GM12878 (cell line): ENCODE measurements at regions not wholly inside any gene's neighbourhood (a gene's known extent, or its start where the extent isn't known, plus 50 kb on each side); places are given as distances from the start of the nearest gene placed in this dataset.

Experiments used
- ATAC-seq: fragments of 200-7000 bp; cut with Tn5 transposase; 3 replicates; pipeline ENCODE4 v1.9.1; 2020; ENCODE audit warnings: mild to moderate bottlenecking, moderate library complexity
- BruUV-seq: library from RNA; stranded (reverse); fragments of 400-500 nt; replicated peaks from 2 replicates; lab custom pipeline; 2021; lab: Mats Ljungman, UMichigan
- CTCF ChIA-PET: fragments of 300-600 bp; sonication (Branson Sonifier 250); formaldehyde crosslinking; extraction: SDS; loops from one replicate; lab custom pipeline; 2021; ENCODE audit warnings: inconsistent platforms; lab: Yijun Ruan, JAX
- POLR2A ChIA-PET: fragments of 350-600 bp; formaldehyde crosslinking; extraction: SDS; loops from one replicate; lab custom pipeline; 2021; ENCODE audit warnings: inconsistent platforms; lab: Charles Lee
- RAD21 ChIA-PET: fragments of 300-600 bp; sonication (Branson Sonifier 250); formaldehyde crosslinking; loops from one replicate; lab custom pipeline; 2023; ENCODE audit warnings: antibody characterized with exemption; ENCODE audit not compliant: unreplicated experiment; lab: Charles Lee
- SMC1A ChIA-PET: fragments of 300-600 bp; sonication (Branson Sonifier 250); formaldehyde crosslinking; loops from one replicate; lab custom pipeline; 2023; ENCODE audit not compliant: unreplicated experiment, uncharacterized antibody; lab: Charles Lee
- DNase-seq: peaks from one replicate; pipeline ENCODE4 v3.0.0-alpha.2; 2011; ENCODE audit warnings: low read depth, low spot score
- FAIRE-seq: peaks from 3 replicates; lab custom pipeline; 2011; peaks lifted over from hg19 to GRCh38; lab: Jason Lieb, UNC
- H2AFZ ChIP-seq: 2 replicates; pipeline ENCODE4 v1.6.0; 2011; ENCODE audit warnings: low read depth, low read length, control low read depth; ENCODE audit not compliant: control insufficient read depth
- H3K27ac ChIP-seq: 2 replicates; pipeline ENCODE4 v1.5.1; 2011; ENCODE audit warnings: control low read depth; ENCODE audit not compliant: control insufficient read depth, insufficient read depth
- H3K27me3 ChIP-seq, 2 experiments: replicated peaks in 1 of 2; 2 replicates each; pipeline versions ENCODE4 v1.6.0 to v1.6.1; 2011; ENCODE audit warnings: low read length in 1 of 2; ENCODE audit not compliant: control insufficient read depth in 2 of 2, insufficient read depth in 2 of 2
- H3K36me3 ChIP-seq, 2 experiments: 2 replicates each; pipeline ENCODE4 v1.5.1; 2011; ENCODE audit warnings: low read length in 1 of 2; ENCODE audit not compliant: control insufficient read depth in 2 of 2, insufficient read depth in 2 of 2
- H3K4me1 ChIP-seq: 2 replicates; pipeline ENCODE4 v1.6.1; 2011; ENCODE audit warnings: mild to moderate bottlenecking, low read length, moderate library complexity, mixed read lengths; ENCODE audit not compliant: control insufficient read depth, insufficient read depth
- H3K4me2 ChIP-seq: 2 replicates; pipeline ENCODE4 v1.6.0; 2011; ENCODE audit warnings: control low read depth; ENCODE audit not compliant: control insufficient read depth, insufficient read depth
- H3K4me3 ChIP-seq: fragments of 200-600 bp; sonication (generic); 2 replicates; pipeline ENCODE4 v1.5.1; 2016
- H3K79me2 ChIP-seq: 2 replicates; pipeline ENCODE4 v1.6.0; 2011; ENCODE audit warnings: low read length; ENCODE audit not compliant: control insufficient read depth, insufficient read depth
- H3K9ac ChIP-seq: 2 replicates; pipeline ENCODE4 v1.8.0; 2011; ENCODE audit warnings: low read length, control low read depth, mixed read lengths; ENCODE audit not compliant: control insufficient read depth, insufficient read depth
- H3K9me3 ChIP-seq: replicated peaks from 3 replicates; pipeline ENCODE4 v1.5.1; 2011; ENCODE audit warnings: mild to moderate bottlenecking, low read length; ENCODE audit not compliant: control insufficient read depth, insufficient read depth
- H4K20me1 ChIP-seq: 2 replicates; pipeline ENCODE4 v1.6.0; 2011; ENCODE audit not compliant: control insufficient read depth, insufficient read depth
- ATF7 ChIP-seq: fragments of 450-650 bp; IDR thresholded peaks from 2 replicates; pipeline ENCODE4 v1.6.1; 2016; ENCODE audit warnings: low read depth, mild to moderate bottlenecking
- CTCF ChIP-seq, 3 experiments: IDR thresholded peaks in 2 of 3; conservative IDR thresholded peaks in 1 of 3; 2 replicates each; pipeline ENCODE4 v1.5.1; 2011; ENCODE audit warnings: low read depth in 3 of 3, low read length in 3 of 3, mild to moderate bottlenecking in 3 of 3, control low read depth in 2 of 3, moderate library complexity in 2 of 3, inconsistent platforms in 1 of 3, mixed read lengths in 1 of 3; ENCODE audit not compliant: control insufficient read depth in 2 of 3, insufficient read depth in 1 of 3; ENCODE audit errors: extremely low read depth in 1 of 3
- FOXK2 ChIP-seq: fragments of 450-650 bp; IDR thresholded peaks from 2 replicates; pipeline ENCODE4 v1.6.1; 2017; ENCODE audit warnings: mild to moderate bottlenecking, moderate library complexity
- GABPA ChIP-seq: IDR thresholded peaks from 2 replicates; pipeline ENCODE4 v1.6.1; 2014; ENCODE audit warnings: antibody characterized with exemption, low read depth, mild to moderate bottlenecking, inconsistent platforms
- HSF1 ChIP-seq: fragments of 150-350 bp; IDR thresholded peaks from 2 replicates; pipeline ENCODE4 v1.6.1; 2014; ENCODE audit warnings: mild to moderate bottlenecking, low read depth, low read length
- IKZF2 ChIP-seq, 2 experiments: fragments of 450-650 bp; IDR thresholded peaks; 2 replicates each; pipeline ENCODE4 v1.6.1; 2017; ENCODE audit warnings: mild to moderate bottlenecking in 2 of 2, moderate library complexity in 2 of 2
- MLLT1 ChIP-seq: fragments of 450-650 bp; IDR thresholded peaks from 2 replicates; pipeline ENCODE4 v1.6.1; 2016; ENCODE audit warnings: mild to moderate bottlenecking
- NR2C1 ChIP-seq: fragments of 450-650 bp; IDR thresholded peaks from 2 replicates; pipeline ENCODE4 v1.6.1; 2017; ENCODE audit warnings: antibody characterized with exemption, mild to moderate bottlenecking, moderate library complexity
- PKNOX1 ChIP-seq: fragments of 450-650 bp; IDR thresholded peaks from 2 replicates; pipeline ENCODE4 v1.6.1; 2016; ENCODE audit warnings: mild to moderate bottlenecking
- RB1 ChIP-seq: fragments of 450-650 bp; formaldehyde crosslinking; IDR thresholded peaks from 2 replicates; pipeline ENCODE4 v1.6.1; 2017; ENCODE audit warnings: mild to moderate bottlenecking, borderline replicate concordance
- SMC3 ChIP-seq: IDR thresholded peaks from 2 replicates; pipeline ENCODE4 v1.6.1; 2011; ENCODE audit warnings: low read length, improper control_type of control experiment, borderline replicate concordance
- SREBF1 ChIP-seq: IDR thresholded peaks from 2 replicates; pipeline ENCODE4 v1.6.1; 2012; ENCODE audit warnings: mild to moderate bottlenecking, low read length
- ZBTB4 ChIP-seq: fragments of 450-650 bp; formaldehyde crosslinking; IDR thresholded peaks from 2 replicates; pipeline ENCODE4 v1.4.0; 2022; ENCODE audit warnings: mild to moderate bottlenecking, moderate library complexity
- WGBS: methylation state at CpG from one replicate; pipeline ENCODE4 v1.1.6; 2016; ENCODE audit warnings: low lambda C conversion rate; ENCODE audit not compliant: insufficient replicate concordance, insufficient coverage; ENCODE audit errors: missing lambda C conversion rate; 5-methylcytosine and 5-hydroxymethylcytosine counted together
- in situ Hi-C: fragments of 300-500 bp; cut with MboI; formaldehyde crosslinking; loops from 9 replicates; pipeline ENCODE4 v1.14.3; 2018; ENCODE audit warnings: mixed read lengths
- intact Hi-C: fragments of 100-400 bp; cut with micrococcal nuclease; formaldehyde crosslinking; loops from one replicate; pipeline ENCODE4 v1.14.2; 2022; ENCODE audit not compliant: unreplicated experiment

GRCh38 chr22:49689255-49689770, 138.4 kb downstream of the BRD1 start (continued):
- no peak for TF ChIP-seq FOXK2

GRCh38 chr22:49688516-49689254, 139.0 kb downstream of the BRD1 start:
- ChIA-PET CTCF (no interaction called here), SMC1A (no interaction called here), RAD21 (no interaction called here), POLR2A (no interaction called here)
- 32% methylated on average over 20 of the region's 20 CpGs for WGBS
- in situ Hi-C loops = no loop called here
- no peaks in the 10 kb centered on the region for H3K4me1 ChIP-seq
- ATAC-seq (no peak), DNase-seq (no peak), FAIRE-seq (no peak)
- H3K27me3 ChIP-seq = no peaks in the 10 kb centered on the region; a peak in 1 of 4 replicates
- H3K27ac ChIP-seq = no peak overlapping the region
- H3K79me2 ChIP-seq = no peaks in the 10 kb centered on the region
- H3K4me3 ChIP-seq = no peak overlapping the region
- H3K9me3 ChIP-seq = no peaks in the 10 kb centered on the region; the same call in 2 of the 3 replicates
- H3K4me2 ChIP-seq = no peak overlapping the region
- no peaks in the 10 kb centered on the region for H4K20me1 ChIP-seq
- BruUV-seq = no TSS peak
- intact Hi-C loops = no loop called here
- no peak overlapping the region for H3K9ac ChIP-seq
- no peak overlapping the region for H2AFZ ChIP-seq
- H3K36me3 ChIP-seq = no peaks in the 10 kb centered on the region
- no peak for TF ChIP-seq SREBF1
- TF ChIP-seq MLLT1 = no peak
- TF ChIP-seq GABPA = no peak
- no peak for TF ChIP-seq RB1
- no peak for TF ChIP-seq ATF7
- no peak for TF ChIP-seq SMC3
- TF ChIP-seq NR2C1 = no peak
- TF ChIP-seq CTCF (IDR thresholded peaks at IDR 0.05 in 2 of 3, conservative IDR thresholded peaks at IDR 0.05 in 1 of 3; ENCODE audit: control insufficient read depth in 2 of 3, extremely low read depth in 1 of 3, insufficient read depth in 1 of 3, low read depth in 3 of 3, low read length in 3 of 3) = no peak
- no peak for TF ChIP-seq ZBTB4 (CRISPR knock-in tag)
- TF ChIP-seq IKZF2 (IDR thresholded peaks at IDR 0.05) = no peak
- TF ChIP-seq HSF1 = no peak
- TF ChIP-seq PKNOX1 = no peak
